NCI-H2081 (cell line): ENCODE measurements at regions not wholly inside any gene's neighbourhood (a gene's known extent, or its start where the extent isn't known, plus 50 kb on each side); places are given as distances from the start of the nearest gene placed in this dataset.

Source experiments
- DNase-seq, 2 experiments: peaks; one replicate each; lab custom pipeline; 2025; lab: John Stamatoyannopoulos, UW

GRCh38 chr3:72154391-72155335, 369.7 kb upstream of the PROK2 start:
- no peak for DNase-seq

DNA sequence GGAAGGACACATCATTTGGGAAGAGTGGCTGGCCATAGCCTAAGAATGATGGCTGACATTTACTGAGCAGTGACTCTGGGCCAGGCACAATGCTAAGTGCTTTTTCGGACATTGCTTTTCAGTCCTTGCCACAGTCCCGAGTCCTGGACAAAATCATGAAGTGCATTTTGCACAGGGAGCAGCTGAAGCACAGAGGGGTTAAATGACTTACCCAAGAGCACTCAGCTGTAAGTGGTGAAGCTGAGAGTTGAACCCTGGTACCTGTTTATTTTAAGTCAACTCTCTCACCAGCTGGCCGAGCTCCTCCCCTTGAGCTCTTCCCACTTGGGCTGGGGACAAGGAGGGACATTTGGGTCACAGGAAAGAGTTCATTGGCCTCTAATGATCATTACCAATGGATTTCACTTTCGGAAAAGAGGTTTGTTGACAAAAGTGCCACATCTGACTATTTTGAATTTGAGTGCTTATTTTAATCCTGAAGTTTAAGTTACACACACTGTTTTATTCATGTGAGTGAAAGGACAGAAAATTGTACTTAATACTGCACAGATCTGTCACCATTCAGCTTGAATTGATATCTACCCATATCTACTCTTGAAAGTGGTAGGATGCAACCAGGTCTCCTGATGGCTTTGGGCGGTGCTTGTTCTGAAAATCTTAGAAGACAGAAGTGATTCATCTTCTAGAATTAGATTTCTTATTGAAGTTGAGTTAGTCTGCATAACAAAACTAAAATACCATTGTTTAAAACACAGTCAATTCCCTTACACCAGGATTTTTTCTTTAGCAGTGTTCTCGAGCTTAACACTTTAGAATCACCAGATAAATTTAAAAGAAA, 368.7 kb upstream of the PROK2 start:
- DNase-seq = no peak

- peak; percentile 67 to 91 for DNase-seq
Observed at GRCh38 chr3:72152551-72153476, 367.9 kb upstream of the PROK2 start.

DNA sequence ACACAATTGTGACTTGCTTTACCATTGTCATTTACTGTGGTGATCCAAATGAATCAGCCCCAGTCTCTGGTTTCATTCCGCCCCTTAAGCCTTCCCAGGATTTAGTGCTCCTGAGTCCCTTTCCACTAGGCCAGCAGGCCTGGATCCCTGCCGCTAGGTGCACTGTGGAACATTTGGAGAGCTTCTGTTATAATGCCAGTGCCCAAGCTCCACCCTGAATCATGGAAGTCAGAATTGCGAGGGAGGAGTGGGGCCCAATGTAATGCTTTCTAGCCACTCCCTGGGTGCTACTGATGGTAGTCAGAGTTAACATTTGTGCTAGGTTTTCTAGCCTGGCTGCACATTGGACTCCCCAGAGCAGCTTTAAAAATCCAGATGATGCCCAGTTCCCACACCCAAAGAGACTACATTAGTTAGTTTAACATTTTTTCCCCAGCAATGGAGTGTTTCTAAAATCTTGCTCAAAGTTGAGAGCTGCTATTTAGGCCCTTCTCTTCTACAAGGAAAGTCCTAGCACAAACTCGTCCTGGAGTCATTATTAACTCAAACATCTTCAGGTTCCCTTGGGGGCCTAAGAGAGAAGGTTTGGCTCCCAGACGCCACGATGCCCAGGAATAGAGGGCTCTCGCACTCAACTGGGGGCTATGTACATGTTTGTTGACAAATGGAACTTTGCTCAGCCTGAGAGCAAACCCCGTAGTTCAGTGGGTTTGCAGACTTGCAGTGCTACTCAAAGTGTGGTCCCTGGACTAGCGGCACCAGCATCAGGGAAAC, 366.7 kb upstream of the PROK2 start:
- DNase-seq = no peak

DNA sequence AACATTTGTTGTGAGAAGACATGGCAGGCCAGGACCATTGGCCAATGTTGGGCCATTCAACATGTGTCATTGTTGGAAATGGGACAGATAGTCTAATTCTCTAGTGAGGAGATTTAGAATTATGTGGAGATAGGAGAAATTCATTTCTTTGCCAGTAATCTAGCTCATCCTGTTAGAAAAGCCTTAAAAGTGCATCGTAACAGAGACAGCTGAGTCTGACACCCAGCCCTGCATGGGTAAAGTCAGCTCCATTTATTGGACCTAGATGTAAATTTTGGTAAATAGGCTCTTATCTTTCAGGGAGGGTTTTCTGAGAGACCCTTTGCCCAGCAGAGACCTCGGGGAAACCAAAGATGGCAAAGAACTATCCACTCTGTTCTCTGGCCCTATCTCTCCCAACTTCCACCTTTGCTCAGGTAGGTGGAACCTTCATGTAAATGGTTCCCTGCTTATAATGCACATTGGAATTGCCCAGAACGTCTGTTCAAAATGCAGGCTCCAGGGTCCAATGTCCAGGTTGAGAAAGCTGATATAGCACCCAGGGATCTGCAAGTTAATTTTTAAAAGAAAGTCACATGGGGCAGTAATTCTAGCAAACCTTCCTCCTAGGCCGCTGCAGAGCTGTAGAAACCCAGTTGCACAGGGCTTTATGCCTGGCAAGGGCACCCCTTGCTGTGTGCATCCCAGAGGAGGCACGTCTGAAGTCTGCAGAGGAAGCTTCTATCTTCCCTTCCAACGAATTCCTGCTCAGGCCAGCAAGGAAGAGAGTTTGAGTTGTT, 365.9 kb upstream of the PROK2 start:
- no peak for DNase-seq

GRCh38 chr3:72149645-72150300, 364.8 kb upstream of the PROK2 start:
- no peak for DNase-seq

DNA sequence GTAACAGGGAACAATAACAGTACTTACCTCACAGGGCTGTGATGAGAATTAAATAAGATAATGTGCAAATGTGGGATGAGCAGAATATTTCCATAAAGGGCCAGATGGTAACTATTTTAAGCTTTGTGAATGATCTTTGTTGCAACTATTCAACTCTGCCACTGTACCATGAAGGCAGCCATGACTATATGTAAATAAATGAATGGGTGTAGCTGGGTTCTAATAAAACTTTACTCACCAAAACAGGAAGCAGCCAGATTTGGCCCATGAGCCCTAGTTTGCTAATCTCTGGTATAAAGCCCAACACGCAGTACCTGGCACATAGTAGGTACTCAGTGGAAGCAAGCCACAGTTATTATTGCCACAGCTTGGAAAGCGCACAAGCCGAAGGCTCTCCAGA, 362.7 kb upstream of the PROK2 start:
- no peak for DNase-seq

DNA sequence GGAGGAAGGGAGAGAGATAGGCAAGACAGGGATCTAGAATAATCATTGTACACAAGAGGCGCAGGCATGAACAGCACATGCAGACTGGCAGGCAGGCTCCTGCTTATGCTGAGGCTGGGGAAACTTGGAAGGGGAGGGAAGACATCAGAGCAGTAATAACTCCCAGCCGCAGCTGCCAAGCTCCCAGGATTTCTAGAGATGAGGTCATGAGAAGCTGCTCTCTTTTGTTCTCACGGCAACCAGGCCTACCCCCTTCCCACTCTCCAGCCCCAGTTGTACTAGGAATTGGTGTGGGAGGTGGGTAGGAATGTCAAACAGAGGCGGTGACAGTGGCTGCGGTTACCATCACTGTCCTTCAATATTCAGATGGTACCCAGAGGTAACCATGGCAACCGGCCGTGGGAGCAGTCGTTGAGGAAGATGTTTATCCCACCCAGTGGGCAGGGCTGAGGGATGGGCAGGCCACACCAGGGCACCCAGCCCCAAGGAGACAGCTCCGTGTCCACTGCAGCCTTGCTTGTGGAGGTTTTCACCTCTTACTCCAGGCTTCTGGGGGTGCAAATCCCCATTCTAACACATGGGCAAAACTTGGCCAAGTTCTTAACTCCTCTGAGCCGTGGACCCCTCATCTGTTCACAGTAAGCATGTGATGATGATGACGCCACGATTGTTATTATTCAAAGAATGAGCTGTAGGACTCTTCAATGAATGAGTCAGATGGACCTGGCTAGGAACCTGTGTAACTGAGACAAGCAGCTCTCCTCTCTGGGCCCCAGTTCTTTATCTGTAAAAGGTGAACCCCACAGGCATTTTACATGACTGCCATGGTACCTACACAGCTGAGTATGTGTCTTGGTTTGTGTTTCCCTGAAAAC, 360.8 kb upstream of the PROK2 start:
- no peak for DNase-seq

DNA sequence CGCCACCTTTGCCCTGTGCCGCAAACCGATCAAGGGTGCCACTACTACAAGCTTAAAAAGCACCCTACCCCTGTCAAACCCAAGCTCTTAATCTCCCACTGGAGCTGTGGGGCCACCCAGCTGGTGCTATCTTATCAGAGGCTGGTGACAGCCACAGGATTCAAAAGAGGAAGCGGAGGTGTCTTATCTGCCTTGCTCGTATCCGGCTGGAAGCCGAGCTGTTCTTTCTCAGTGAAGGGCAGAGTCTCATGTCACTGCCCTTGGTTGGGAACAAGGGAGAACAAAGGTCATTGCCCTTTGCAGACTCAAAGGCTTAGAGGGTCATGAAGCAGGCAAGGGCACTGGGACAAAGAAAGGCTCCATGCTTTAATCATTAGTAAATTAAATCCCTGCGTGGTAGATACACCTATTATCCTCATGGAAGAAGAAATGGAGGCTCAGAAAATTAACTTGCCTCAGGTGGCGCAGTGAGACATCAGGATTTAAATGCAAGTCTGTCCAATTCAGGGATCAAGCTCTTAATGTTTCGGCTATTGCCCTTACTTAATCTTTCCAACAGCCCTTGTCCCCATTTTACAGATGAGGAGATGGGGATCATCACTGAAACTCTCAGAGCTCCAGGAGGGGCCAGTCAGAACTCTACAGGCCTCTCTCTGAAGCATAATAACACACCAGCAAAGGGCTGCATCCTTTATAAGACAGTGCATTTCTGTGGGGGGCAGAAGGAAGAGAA, 360.0 kb upstream of the PROK2 start:
- DNase-seq = no peak

- no peak for DNase-seq
Observed at GRCh38 chr3:72143966-72144717, 359.2 kb upstream of the PROK2 start.

- DNase-seq = no peak
Observed at GRCh38 chr3:72143322-72143721, 358.4 kb upstream of the PROK2 start.

DNA sequence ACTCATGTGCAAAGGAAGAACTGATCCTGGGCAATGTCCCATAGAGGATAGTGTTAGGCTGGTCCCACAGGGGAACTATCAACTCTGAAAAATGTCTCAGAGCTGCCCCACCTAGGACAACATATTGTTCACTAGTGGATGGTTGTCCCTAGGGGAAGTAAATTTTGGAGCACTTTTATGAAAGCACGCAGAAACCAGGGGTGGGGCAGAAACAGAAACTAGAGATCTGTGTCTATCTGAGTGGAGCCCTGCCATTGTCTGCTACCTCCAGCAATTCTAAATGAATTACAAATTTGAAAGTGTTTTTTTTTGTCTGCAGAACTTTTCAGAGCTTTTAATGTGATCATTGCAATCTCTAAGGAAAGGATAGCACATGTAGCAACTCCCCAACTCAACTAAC, 357.1 kb upstream of the PROK2 start:
- DNase-seq = no peak

- no peak for DNase-seq
Observed at GRCh38 chr3:72141264-72141663, 356.3 kb upstream of the PROK2 start.

GRCh38 chr3:72139316-72139715, 354.4 kb upstream of the PROK2 start:
- DNase-seq = no peak

GRCh38 chr3:72137865-72138861, 353.2 kb upstream of the PROK2 start:
- DNase-seq = no peak

- no peak for DNase-seq
Observed at GRCh38 chr3:72135636-72136035, 350.7 kb upstream of the PROK2 start.
